K562 (cell line): ENCODE measurements at regions not wholly inside any gene's neighbourhood (a gene's known extent, or its start where the extent isn't known, plus 50 kb on each side); places are given as distances from the start of the nearest gene placed in this dataset.

Source experiments
- ARID1B ChIP-seq: fragments of 450-650 bp; IDR thresholded peaks from 2 replicates; pipeline ENCODE4 v1.6.1; 2016; ENCODE audit warnings: antibody characterized with exemption, mild to moderate bottlenecking, inconsistent platforms
- CEBPG ChIP-seq, 3 experiments: fragments of 200-800 bp in 1 of 3; sonication (Bioruptor generic) in 1 of 3; sonication (generic) in 1 of 3; formaldehyde crosslinking in 1 of 3; IDR thresholded peaks in 2 of 3; conservative IDR thresholded peaks in 1 of 3; 2 replicates each; pipeline versions ENCODE4 v1.6.1 to v1.8.0; 2016 to 2022; ENCODE audit warnings: missing compliant biosample characterization in 2 of 3, missing genetic modification characterization in 2 of 3, mild to moderate bottlenecking in 1 of 3, missing genetic modification reagents in 1 of 3
- ELF1 ChIP-seq: fragments of 200-800 bp; sonication (Bioruptor generic); IDR thresholded peaks from 2 replicates; pipeline ENCODE4 v1.6.1; 2016; ENCODE audit warnings: missing genetic modification characterization, missing compliant biosample characterization
- NR4A1 ChIP-seq, 2 experiments: fragments of 250-450 bp in 1 of 2; fragments of 450-650 bp in 1 of 2; sonication (Bioruptor Pico) in 1 of 2; IDR thresholded peaks; 2 replicates each; pipeline versions ENCODE4 v1.4.0 to v1.6.1; 2016 to 2020; ENCODE audit warnings: mild to moderate bottlenecking in 2 of 2, missing compliant biosample characterization in 1 of 2, missing genetic modification characterization in 1 of 2, moderate library complexity in 1 of 2
- SMARCE1 ChIP-seq: fragments of 450-650 bp; IDR thresholded peaks from 2 replicates; pipeline ENCODE4 v1.7.1; 2016; ENCODE audit warnings: mild to moderate bottlenecking
- TARDBP ChIP-seq: fragments of 450-650 bp; IDR thresholded peaks from 2 replicates; pipeline ENCODE4 v1.6.1; 2016
- ZFP30 ChIP-seq: fragments of 250-450 bp; sonication (Bioruptor Pico); IDR thresholded peaks from 2 replicates; pipeline ENCODE4 v1.8.0; 2022; ENCODE audit warnings: moderate library complexity, mild to moderate bottlenecking, inconsistent platforms, borderline replicate concordance
- ZNF766 ChIP-seq: fragments of 200-800 bp; sonication (Bioruptor generic); conservative IDR thresholded peaks from 2 replicates; pipeline ENCODE4 v1.6.1; 2016; ENCODE audit warnings: missing genetic modification characterization, missing compliant biosample characterization
- TF ChIP-seq, protein P1 (sequence below): conservative IDR thresholded peaks from 2 replicates; pipeline ENCODE4 v1.6.1; 2011; ENCODE audit warnings: low read depth, mild to moderate bottlenecking, low read length; ENCODE audit not compliant: control insufficient read depth
- TF ChIP-seq, protein P2 (sequence below): sonication (generic); formaldehyde crosslinking; IDR thresholded peaks from 2 replicates; pipeline ENCODE4 v1.8.0; 2023; ENCODE audit warnings: mild to moderate bottlenecking, missing genetic modification reagents
- TF ChIP-seq, protein P3 (sequence below): fragments of 450-650 bp; IDR thresholded peaks from one replicate; pipeline ENCODE4 v1.6.1; 2018; ENCODE audit warnings: mild to moderate bottlenecking, moderate library complexity; ENCODE audit not compliant: partially characterized antibody

DNA sequence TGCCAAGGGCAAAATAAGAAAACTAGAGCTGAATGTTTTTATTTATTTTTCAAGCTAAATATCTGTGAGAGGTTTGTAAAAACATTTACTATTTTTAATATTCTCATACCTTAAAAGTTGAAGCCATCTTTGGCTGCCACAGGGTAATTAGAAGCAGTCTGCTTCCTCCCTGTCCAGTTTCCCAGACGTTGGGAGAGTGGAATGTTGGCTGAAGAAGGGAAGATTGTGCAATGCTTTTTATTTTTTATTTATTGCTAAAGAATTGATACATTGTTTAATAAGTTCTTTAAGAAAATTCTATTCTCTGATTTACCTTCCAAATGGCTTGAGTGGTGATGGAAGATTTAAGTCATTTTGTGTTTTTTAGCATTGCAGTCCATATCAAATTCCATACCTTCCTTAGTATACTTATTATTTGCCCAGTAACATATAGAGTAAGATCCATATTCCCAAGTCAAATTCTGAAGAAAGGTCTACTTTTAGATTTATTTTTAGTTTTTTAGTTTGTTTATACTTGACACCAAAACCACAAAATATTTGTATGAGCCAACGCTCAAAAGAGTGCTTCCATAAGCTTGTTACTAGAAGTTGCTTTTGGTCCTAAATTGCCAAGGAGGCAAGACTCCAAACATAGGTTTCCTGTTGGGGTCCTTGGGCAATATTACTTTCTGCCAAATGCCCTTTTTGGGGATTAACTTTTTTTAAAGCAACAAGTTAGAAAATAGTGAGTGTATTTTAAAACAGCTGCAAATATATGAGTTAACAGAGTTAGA is 124.0 kb upstream of the CPM start (continued):
- TF ChIP-seq, protein P1, sequence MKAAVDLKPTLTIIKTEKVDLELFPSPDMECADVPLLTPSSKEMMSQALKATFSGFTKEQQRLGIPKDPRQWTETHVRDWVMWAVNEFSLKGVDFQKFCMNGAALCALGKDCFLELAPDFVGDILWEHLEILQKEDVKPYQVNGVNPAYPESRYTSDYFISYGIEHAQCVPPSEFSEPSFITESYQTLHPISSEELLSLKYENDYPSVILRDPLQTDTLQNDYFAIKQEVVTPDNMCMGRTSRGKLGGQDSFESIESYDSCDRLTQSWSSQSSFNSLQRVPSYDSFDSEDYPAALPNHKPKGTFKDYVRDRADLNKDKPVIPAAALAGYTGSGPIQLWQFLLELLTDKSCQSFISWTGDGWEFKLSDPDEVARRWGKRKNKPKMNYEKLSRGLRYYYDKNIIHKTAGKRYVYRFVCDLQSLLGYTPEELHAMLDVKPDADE, result no peak
- TF ChIP-seq ZNF766 (CRISPR knock-in tag), result no peak
- TF ChIP-seq, protein P2, sequence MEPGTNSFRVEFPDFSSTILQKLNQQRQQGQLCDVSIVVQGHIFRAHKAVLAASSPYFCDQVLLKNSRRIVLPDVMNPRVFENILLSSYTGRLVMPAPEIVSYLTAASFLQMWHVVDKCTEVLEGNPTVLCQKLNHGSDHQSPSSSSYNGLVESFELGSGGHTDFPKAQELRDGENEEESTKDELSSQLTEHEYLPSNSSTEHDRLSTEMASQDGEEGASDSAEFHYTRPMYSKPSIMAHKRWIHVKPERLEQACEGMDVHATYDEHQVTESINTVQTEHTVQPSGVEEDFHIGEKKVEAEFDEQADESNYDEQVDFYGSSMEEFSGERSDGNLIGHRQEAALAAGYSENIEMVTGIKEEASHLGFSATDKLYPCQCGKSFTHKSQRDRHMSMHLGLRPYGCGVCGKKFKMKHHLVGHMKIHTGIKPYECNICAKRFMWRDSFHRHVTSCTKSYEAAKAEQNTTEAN (CRISPR knock-in tag), result no peak
- TF ChIP-seq NR4A1 (CRISPR knock-in tag; IDR thresholded peaks at IDR 0.05), result no peak
- no peak for TF ChIP-seq NR4A1 (tag; IDR thresholded peaks at IDR 0.05)
- TF ChIP-seq ZFP30 (CRISPR knock-in tag), result no peak
- no peak for TF ChIP-seq TARDBP
- TF ChIP-seq CEBPG (CRISPR knock-in tag; IDR thresholded peaks at IDR 0.05), result no peak
- no peak for TF ChIP-seq CEBPG (tag; conservative IDR thresholded peaks at IDR 0.05 in 1 of 2, IDR thresholded peaks at IDR 0.05 in 1 of 2)
- no peak for TF ChIP-seq ELF1 (tag)
- TF ChIP-seq ARID1B, result no peak
- no peak for TF ChIP-seq SMARCE1
- TF ChIP-seq, protein P3, sequence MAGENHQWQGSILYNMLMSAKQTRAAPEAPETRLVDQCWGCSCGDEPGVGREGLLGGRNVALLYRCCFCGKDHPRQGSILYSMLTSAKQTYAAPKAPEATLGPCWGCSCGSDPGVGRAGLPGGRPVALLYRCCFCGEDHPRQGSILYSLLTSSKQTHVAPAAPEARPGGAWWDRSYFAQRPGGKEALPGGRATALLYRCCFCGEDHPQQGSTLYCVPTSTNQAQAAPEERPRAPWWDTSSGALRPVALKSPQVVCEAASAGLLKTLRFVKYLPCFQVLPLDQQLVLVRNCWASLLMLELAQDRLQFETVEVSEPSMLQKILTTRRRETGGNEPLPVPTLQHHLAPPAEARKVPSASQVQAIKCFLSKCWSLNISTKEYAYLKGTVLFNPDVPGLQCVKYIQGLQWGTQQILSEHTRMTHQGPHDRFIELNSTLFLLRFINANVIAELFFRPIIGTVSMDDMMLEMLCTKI, result no peak
